OCI-LY7 (cell line): ENCODE measurements at regions not wholly inside any gene's neighbourhood (a gene's known extent, or its start where the extent isn't known, plus 50 kb on each side); places are given as distances from the start of the nearest gene placed in this dataset.

Experiments
- BruUV-seq: library from RNA; stranded (reverse); fragments of 400-500 nt; replicated peaks from 2 replicates; lab custom pipeline; 2021; lab: Mats Ljungman, UMichigan
- CTCF ChIA-PET: fragments of 300-600 bp; sonication (Branson Sonifier 250); formaldehyde crosslinking; loops from one replicate; lab custom pipeline; 2022; ENCODE audit warnings: antibody characterized with exemption; ENCODE audit not compliant: unreplicated experiment; lab: Charles Lee
- POLR2A ChIA-PET: fragments of 300-600 bp; sonication (Branson Sonifier 250); formaldehyde crosslinking; loops from one replicate; lab custom pipeline; 2022; ENCODE audit warnings: antibody characterized with exemption; lab: Charles Lee
- DNase-seq: peaks from one replicate; pipeline ENCODE4 v3.0.0-alpha.2; 2015; ENCODE audit warnings: low spot score
- H2AFZ ChIP-seq: fragments of 200-600 bp; sonication (generic), shearing (Covaris generic); 2 replicates; pipeline ENCODE4 v1.6.1; 2014; ENCODE audit warnings: mild to moderate bottlenecking, antibody characterized with exemption, low read length, moderate library complexity
- H3K27ac ChIP-seq: fragments of 200-600 bp; sonication (generic); 2 replicates; pipeline ENCODE4 v1.5.1; 2014; ENCODE audit warnings: mixed run types, low read depth, mild to moderate bottlenecking, moderate library complexity, low read length, inconsistent platforms; ENCODE audit not compliant: poor library complexity, severe bottlenecking
- H3K36me3 ChIP-seq: fragments of 200-600 bp; sonication (generic); 2 replicates; pipeline ENCODE4 v1.6.1; 2014; ENCODE audit warnings: mild to moderate bottlenecking, antibody characterized with exemption, low read length, moderate library complexity, mixed read lengths; ENCODE audit not compliant: insufficient read depth
- H3K4me1 ChIP-seq: fragments of 200-600 bp; sonication (generic); 2 replicates; pipeline ENCODE4 v1.5.1; 2014; ENCODE audit warnings: mild to moderate bottlenecking, low read length; ENCODE audit not compliant: insufficient read depth, poor library complexity, severe bottlenecking
- H3K4me2 ChIP-seq: fragments of 200-600 bp; sonication (generic); 2 replicates; pipeline ENCODE4 v1.6.1; 2014; ENCODE audit warnings: mild to moderate bottlenecking, low read length
- H3K4me3 ChIP-seq: fragments of 200-600 bp; sonication (generic); 2 replicates; pipeline ENCODE4 v1.5.1; 2014; ENCODE audit warnings: mild to moderate bottlenecking, low read depth, low read length; ENCODE audit not compliant: poor library complexity, severe bottlenecking
- H3K79me2 ChIP-seq: fragments of 200-600 bp; sonication (generic); 2 replicates; pipeline ENCODE4 v1.6.1; 2016; ENCODE audit warnings: low read depth, mild to moderate bottlenecking, low read length, moderate library complexity, mixed read lengths; ENCODE audit not compliant: insufficient read depth
- H3K9me2 ChIP-seq: fragments of 200-600 bp; sonication (generic); 2 replicates; pipeline ENCODE4 v1.6.1; 2016; ENCODE audit warnings: mild to moderate bottlenecking, low read length, mixed read lengths; ENCODE audit not compliant: insufficient read depth
- H3K9me3 ChIP-seq: fragments of 200-600 bp; sonication (generic); 2 replicates; pipeline ENCODE4 v1.6.1; 2014; ENCODE audit warnings: mild to moderate bottlenecking, mixed run types, low read length, mixed read lengths
- H4K20me1 ChIP-seq: fragments of 200-600 bp; sonication (generic); 2 replicates; pipeline ENCODE4 v1.6.1; 2014; ENCODE audit warnings: mild to moderate bottlenecking, antibody characterized with exemption, low read length, moderate library complexity, mixed read lengths; ENCODE audit not compliant: insufficient read depth
- EZH2phosphoT487 ChIP-seq: fragments of 200-600 bp; sonication (generic); IDR thresholded peaks from 2 replicates; pipeline ENCODE4 v1.6.1; 2018; ENCODE audit warnings: low read depth, borderline replicate concordance, mild to moderate bottlenecking, mixed run types, antibody characterized with exemption, low read length, moderate library complexity, mixed read lengths
- intact Hi-C: fragments of 100-400 bp; cut with micrococcal nuclease; formaldehyde crosslinking; loops from one replicate; pipeline ENCODE4 v1.10.0; 2022; ENCODE audit not compliant: unreplicated experiment
- TF ChIP-seq, protein P1 (sequence below): fragments of 200-600 bp; sonication (generic); conservative IDR thresholded peaks from 2 replicates; pipeline ENCODE4 v1.5.1; 2014; ENCODE audit warnings: mild to moderate bottlenecking, antibody characterized with exemption, low read length, moderate library complexity, mixed read lengths

DNA sequence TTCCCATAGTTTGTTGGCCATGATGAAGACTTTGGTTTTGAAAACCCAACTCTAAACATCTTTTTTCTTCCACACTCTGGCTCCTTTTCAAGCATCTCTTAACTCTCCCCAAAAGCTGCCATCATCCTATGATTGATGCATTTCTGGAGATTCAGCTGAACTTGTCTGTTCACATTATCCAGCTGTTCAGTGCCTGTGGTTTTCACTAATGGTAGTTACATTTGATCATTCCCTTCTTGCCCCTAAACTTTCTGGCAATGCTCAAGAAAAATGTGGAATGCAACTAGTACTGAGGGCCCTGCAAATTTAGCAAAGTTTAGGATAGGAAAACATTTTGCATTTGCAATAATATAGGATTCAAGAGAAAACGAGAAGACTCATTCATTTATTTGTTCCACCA lies 267.5 kb downstream of the ENC1 start:
- no TSS peak for BruUV-seq
- Histone ChIP-seq H4K20me1 (no peaks in the 10 kb centered on the region), H3K79me2 (no peaks in the 10 kb centered on the region), H3K9me3 (no peaks in the 10 kb centered on the region), H3K4me1 (no peaks in the 10 kb centered on the region), H3K27ac (no peak overlapping the region), H3K9me2 (no peaks in the 10 kb centered on the region), H3K36me3 (no peaks in the 10 kb centered on the region), H2AFZ (no peak overlapping the region), H3K4me3 (no peak overlapping the region), H3K4me2 (no peak overlapping the region)
- CTCF ChIA-PET, result interaction anchor here (0.6 kb wide), 1 partner anchor 50 kb away, joined by 3 read pairs; no protein-coding TSS in a partner anchor
- POLR2A ChIA-PET, result no interaction called here
- DNase-seq, result no peak
- TF ChIP-seq EZH2phosphoT487, result no peak
- TF ChIP-seq, protein P1, sequence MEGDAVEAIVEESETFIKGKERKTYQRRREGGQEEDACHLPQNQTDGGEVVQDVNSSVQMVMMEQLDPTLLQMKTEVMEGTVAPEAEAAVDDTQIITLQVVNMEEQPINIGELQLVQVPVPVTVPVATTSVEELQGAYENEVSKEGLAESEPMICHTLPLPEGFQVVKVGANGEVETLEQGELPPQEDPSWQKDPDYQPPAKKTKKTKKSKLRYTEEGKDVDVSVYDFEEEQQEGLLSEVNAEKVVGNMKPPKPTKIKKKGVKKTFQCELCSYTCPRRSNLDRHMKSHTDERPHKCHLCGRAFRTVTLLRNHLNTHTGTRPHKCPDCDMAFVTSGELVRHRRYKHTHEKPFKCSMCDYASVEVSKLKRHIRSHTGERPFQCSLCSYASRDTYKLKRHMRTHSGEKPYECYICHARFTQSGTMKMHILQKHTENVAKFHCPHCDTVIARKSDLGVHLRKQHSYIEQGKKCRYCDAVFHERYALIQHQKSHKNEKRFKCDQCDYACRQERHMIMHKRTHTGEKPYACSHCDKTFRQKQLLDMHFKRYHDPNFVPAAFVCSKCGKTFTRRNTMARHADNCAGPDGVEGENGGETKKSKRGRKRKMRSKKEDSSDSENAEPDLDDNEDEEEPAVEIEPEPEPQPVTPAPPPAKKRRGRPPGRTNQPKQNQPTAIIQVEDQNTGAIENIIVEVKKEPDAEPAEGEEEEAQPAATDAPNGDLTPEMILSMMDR, result no peak
- intact Hi-C loops, result no loop called here

DNA sequence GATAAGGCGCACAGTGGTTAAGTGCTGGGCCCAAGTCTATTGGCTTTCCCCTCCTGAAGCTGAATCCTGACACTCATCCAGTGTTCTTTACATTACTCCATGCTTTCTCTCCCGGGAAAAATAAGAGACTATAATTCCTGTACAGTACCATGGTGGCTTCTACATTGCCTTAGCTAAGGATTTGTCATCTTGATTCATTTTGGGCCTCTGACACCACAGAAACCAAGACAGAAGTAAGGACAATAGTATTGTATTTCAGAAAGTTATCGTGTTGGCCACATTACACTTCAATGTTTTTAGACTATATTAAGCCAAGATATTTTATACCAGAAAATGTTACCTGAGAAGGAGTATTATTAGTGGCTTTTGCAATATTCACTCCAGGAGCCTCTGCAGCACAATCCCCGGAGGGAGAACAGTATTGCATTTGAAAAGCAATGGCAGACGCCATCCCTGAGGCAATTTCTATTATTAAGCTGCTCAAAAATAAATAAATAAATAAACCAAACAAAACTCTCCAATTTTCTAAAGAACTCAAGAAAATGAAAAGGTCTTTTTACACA lies 267.9 kb downstream of the ENC1 start:
- BruUV-seq, result no TSS peak
- TF ChIP-seq, protein P1, result no peak
- no peak for TF ChIP-seq EZH2phosphoT487
- no peaks in the 10 kb centered on the region for H3K36me3 ChIP-seq
- H3K4me3 ChIP-seq, result no peak overlapping the region
- H3K9me3 ChIP-seq, result no peaks in the 10 kb centered on the region
- intact Hi-C loops, result no loop called here
- H3K4me1 ChIP-seq, result no peaks in the 10 kb centered on the region
- no peak overlapping the region for H2AFZ ChIP-seq
- H3K79me2 ChIP-seq, result no peaks in the 10 kb centered on the region
- ChIA-PET CTCF (interaction anchor here (0.6 kb wide), 1 partner anchor 50 kb away, joined by 3 read pairs; no protein-coding TSS in a partner anchor), POLR2A (no interaction called here)
- DNase-seq, result no peak
- H3K4me2 ChIP-seq, result no peak overlapping the region
- H3K9me2 ChIP-seq, result no peaks in the 10 kb centered on the region
- H4K20me1 ChIP-seq, result no peaks in the 10 kb centered on the region
- no peak overlapping the region for H3K27ac ChIP-seq

DNA sequence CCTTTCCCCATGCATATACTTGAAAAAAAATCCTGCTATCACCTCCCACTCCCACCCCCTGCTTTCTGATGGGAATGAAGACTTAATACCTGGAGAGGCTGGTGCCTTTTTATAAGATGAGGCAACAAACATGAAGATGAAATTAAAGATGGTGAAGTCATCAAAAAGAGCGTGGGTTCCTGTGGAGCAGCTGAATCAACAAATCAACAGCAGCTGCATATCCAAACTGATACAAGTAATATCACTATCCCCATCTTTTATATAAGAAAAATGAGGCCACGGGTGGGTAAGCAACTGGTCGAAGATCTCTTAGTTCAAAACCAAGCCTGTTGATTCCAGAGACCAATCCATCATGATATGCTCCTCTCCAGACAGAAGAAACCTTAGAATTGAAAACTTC lies 268.5 kb downstream of the ENC1 start:
- no peaks in the 10 kb centered on the region for H3K9me3 ChIP-seq
- H3K79me2 ChIP-seq, result no peaks in the 10 kb centered on the region
- no peaks in the 10 kb centered on the region for H3K36me3 ChIP-seq
- no peaks in the 10 kb centered on the region for H4K20me1 ChIP-seq
- BruUV-seq, result no TSS peak
- H3K27ac ChIP-seq, result no peak overlapping the region
- no peak overlapping the region for H3K4me2 ChIP-seq
- no peaks in the 10 kb centered on the region for H3K9me2 ChIP-seq
- no peak overlapping the region for H3K4me3 ChIP-seq
- ChIA-PET POLR2A (no interaction called here), CTCF (no interaction called here)
- H3K4me1 ChIP-seq, result no peaks in the 10 kb centered on the region
- no peak overlapping the region for H2AFZ ChIP-seq
- intact Hi-C loops, result no loop called here
- no peak for DNase-seq
- TF ChIP-seq, protein P1, result no peak
- no peak for TF ChIP-seq EZH2phosphoT487
